Smooth muscle cell (in vitro differentiated cells): ENCODE measurements at regions not wholly inside any gene's neighbourhood (a gene's known extent, or its start where the extent isn't known, plus 50 kb on each side); places are given as distances from the start of the nearest gene placed in this dataset.

ENCODE experiments used
- DNase-seq: peaks from one replicate; lab custom pipeline; 2025; ENCODE audit not compliant: unreplicated experiment; lab: John Stamatoyannopoulos, UW
- H2AFZ ChIP-seq: fragments of 200-600 bp; sonication (generic); 2 replicates; pipeline ENCODE4 v1.6.0; 2016; ENCODE audit warnings: antibody characterized with exemption, low read depth, mild to moderate bottlenecking
- H3F3A ChIP-seq: fragments of 200-600 bp; sonication (generic); 2 replicates; pipeline ENCODE4 v1.6.0; 2017; ENCODE audit warnings: antibody characterized with exemption, low read depth
- H3K27ac ChIP-seq: fragments of 200-600 bp; sonication (generic); 2 replicates; pipeline ENCODE4 v1.5.1; 2016; ENCODE audit warnings: low read depth, mild to moderate bottlenecking
- H3K27me3 ChIP-seq: fragments of 200-600 bp; sonication (generic); 2 replicates; pipeline ENCODE4 v1.6.1; 2016; ENCODE audit warnings: low read depth, mild to moderate bottlenecking
- H3K36me3 ChIP-seq: fragments of 200-600 bp; sonication (generic); 2 replicates; pipeline ENCODE4 v1.5.1; 2016; ENCODE audit warnings: low read depth
- H3K4me1 ChIP-seq: fragments of 200-600 bp; sonication (generic); 2 replicates; pipeline ENCODE4 v1.5.1; 2016; ENCODE audit warnings: low read depth
- H3K4me2 ChIP-seq: fragments of 200-600 bp; sonication (generic); 2 replicates; pipeline ENCODE4 v1.6.0; 2016; ENCODE audit warnings: mild to moderate bottlenecking
- H3K4me3 ChIP-seq: fragments of 200-600 bp; sonication (generic); 2 replicates; pipeline ENCODE4 v1.5.1; 2016; ENCODE audit warnings: mild to moderate bottlenecking
- H3K79me2 ChIP-seq: fragments of 200-600 bp; sonication (generic); 2 replicates; pipeline ENCODE4 v1.6.0; 2016; ENCODE audit warnings: low read depth, mild to moderate bottlenecking
- H3K9ac ChIP-seq: fragments of 200-600 bp; sonication (generic); 2 replicates; pipeline ENCODE4 v1.6.0; 2016; ENCODE audit warnings: low read depth
- H3K9me3 ChIP-seq: fragments of 200-600 bp; sonication (generic); replicated peaks from 2 replicates; pipeline ENCODE4 v1.5.1; 2016; ENCODE audit warnings: low read depth
- H4K20me1 ChIP-seq: fragments of 200-600 bp; sonication (generic); 2 replicates; pipeline ENCODE4 v1.6.0; 2016; ENCODE audit warnings: low read depth
- CTCF ChIP-seq: fragments of 200-600 bp; sonication (generic); IDR thresholded peaks from 2 replicates; pipeline ENCODE4 v1.5.1; 2017; ENCODE audit warnings: borderline replicate concordance, mild to moderate bottlenecking, antibody characterized with exemption; ENCODE audit not compliant: insufficient read depth, poor library complexity, severe bottlenecking
- WGBS: methylation state at CpG from one replicate; pipeline ENCODE4 v1.1.7; 2016; ENCODE audit warnings: low lambda C conversion rate; 5-methylcytosine and 5-hydroxymethylcytosine counted together

GRCh38 chr16:6063526-6063925, 965.9 kb upstream of the EEF2KMT start:
- Histone ChIP-seq H3K9me3 (no peaks in the 10 kb centered on the region), H4K20me1 (no peaks in the 10 kb centered on the region), H3F3A (no peaks in the 10 kb centered on the region), H2AFZ (no peak overlapping the region), H3K36me3 (no peaks in the 10 kb centered on the region), H3K4me1 (no peaks in the 10 kb centered on the region), H3K79me2 (no peaks in the 10 kb centered on the region), H3K4me2 (no peak overlapping the region), H3K9ac (no peak overlapping the region), H3K27ac (no peak overlapping the region), H3K27me3 (no peaks in the 10 kb centered on the region), H3K4me3 (no peak overlapping the region)
- WGBS, result 70% methylated on average over 3 of the region's 3 CpGs
- DNase-seq, result no peak
- no peak for TF ChIP-seq CTCF

- no peaks in the 10 kb centered on the region for H3K4me1 ChIP-seq
- H3K4me2 ChIP-seq, result no peak overlapping the region
- H4K20me1 ChIP-seq, result no peaks in the 10 kb centered on the region
- H3K9me3 ChIP-seq, result no peaks in the 10 kb centered on the region
- no peak overlapping the region for H3K9ac ChIP-seq
- H2AFZ ChIP-seq, result no peak overlapping the region
- TF ChIP-seq CTCF, result no peak
- DNase-seq, result no peak
- H3K27me3 ChIP-seq, result no peaks in the 10 kb centered on the region
- H3K27ac ChIP-seq, result no peak overlapping the region
- no peaks in the 10 kb centered on the region for H3F3A ChIP-seq
- no peak overlapping the region for H3K4me3 ChIP-seq
- no peaks in the 10 kb centered on the region for H3K79me2 ChIP-seq
- no peaks in the 10 kb centered on the region for H3K36me3 ChIP-seq
Measured at GRCh38 chr16:6059671-6060070, 962.1 kb upstream of the EEF2KMT start.

- no peaks in the 10 kb centered on the region for H4K20me1 ChIP-seq
- no peak overlapping the region for H3K4me3 ChIP-seq
- H2AFZ ChIP-seq, result no peak overlapping the region
- no peak for TF ChIP-seq CTCF
- H3K36me3 ChIP-seq, result no peaks in the 10 kb centered on the region
- no peak overlapping the region for H3K4me2 ChIP-seq
- DNase-seq, result no peak
- no peaks in the 10 kb centered on the region for H3K27me3 ChIP-seq
- WGBS, result 80% methylated on average over 6 of the region's 6 CpGs
- H3K79me2 ChIP-seq, result no peaks in the 10 kb centered on the region
- no peak overlapping the region for H3K27ac ChIP-seq
- H3K9me3 ChIP-seq, result no peaks in the 10 kb centered on the region
- H3K4me1 ChIP-seq, result no peaks in the 10 kb centered on the region
- no peaks in the 10 kb centered on the region for H3F3A ChIP-seq
- no peak overlapping the region for H3K9ac ChIP-seq
Measured at GRCh38 chr16:6057821-6058220, 960.2 kb upstream of the EEF2KMT start.

GRCh38 chr16:6048017-6048416, 950.4 kb upstream of the EEF2KMT start:
- Histone ChIP-seq H3K4me1 (no peaks in the 10 kb centered on the region), H3K27ac (no peak overlapping the region), H3K36me3 (no peaks in the 10 kb centered on the region), H3K9me3 (no peaks in the 10 kb centered on the region), H2AFZ (no peak overlapping the region), H3K79me2 (no peaks in the 10 kb centered on the region), H3K4me2 (no peak overlapping the region), H3K9ac (no peak overlapping the region), H4K20me1 (no peaks in the 10 kb centered on the region), H3K27me3 (no peaks in the 10 kb centered on the region), H3F3A (no peaks in the 10 kb centered on the region), H3K4me3 (no peak overlapping the region)
- no peak for TF ChIP-seq CTCF
- WGBS, result 94% methylated on average over 3 of the region's 3 CpGs
- no peak for DNase-seq
